SK-N-SH (cell line): ENCODE measurements at regions not wholly inside any gene's neighbourhood (a gene's known extent, or its start where the extent isn't known, plus 50 kb on each side); places are given as distances from the start of the nearest gene placed in this dataset.

Source experiments
- CTCF ChIA-PET: fragments of 300-600, 350-600 bp; formaldehyde crosslinking; extraction: SDS; loops from one replicate; lab custom pipeline; 2021; lab: Yijun Ruan, JAX
- POLR2A ChIA-PET: fragments of 350-600 bp; sonication (Branson Sonifier 250); formaldehyde crosslinking; extraction: SDS; loops from one replicate; lab custom pipeline; 2020; ENCODE audit warnings: antibody characterized with exemption, inconsistent platforms; lab: Yijun Ruan, JAX
- DNase-seq: peaks from one replicate; pipeline ENCODE4 v3.0.0; 2012
- H2AFZ ChIP-seq: fragments of 200-600 bp; sonication (generic); 2 replicates; pipeline ENCODE4 v1.8.1; 2016; ENCODE audit warnings: antibody characterized with exemption, mild to moderate bottlenecking, low read depth
- H3F3A ChIP-seq: fragments of 200-600 bp; sonication (generic); replicated peaks from 2 replicates; pipeline ENCODE3; 2016; ENCODE audit warnings: antibody characterized with exemption, mild to moderate bottlenecking; ENCODE audit not compliant: insufficient read depth
- H3K27ac ChIP-seq, 2 experiments: fragments of 200-500 bp in 1 of 2; fragments of 200-600 bp in 1 of 2; sonication (Bioruptor generic) in 1 of 2; sonication (generic), shearing (Covaris generic) in 1 of 2; 2 replicates each; pipeline versions ENCODE4 v1.5.1 to v1.6.1; 2014 to 2016; ENCODE audit warnings: low read depth in 2 of 2, inconsistent platforms in 1 of 2, low read length in 1 of 2, mild to moderate bottlenecking in 1 of 2, mixed read lengths in 1 of 2
- H3K27me3 ChIP-seq: fragments of 200-600 bp; sonication (generic), shearing (Covaris generic); 2 replicates; pipeline ENCODE4 v1.6.1; 2016; ENCODE audit warnings: mixed run types; ENCODE audit not compliant: insufficient read depth
- H3K36me3 ChIP-seq, 2 experiments: fragments of 200-500 bp in 1 of 2; fragments of 200-600 bp in 1 of 2; sonication (Bioruptor generic) in 1 of 2; sonication (generic) in 1 of 2; replicated peaks in 1 of 2; 2 replicates each; pipeline versions ENCODE3 to v1.5.1; 2014 to 2016; ENCODE audit warnings: low read length in 1 of 2, mild to moderate bottlenecking in 1 of 2; ENCODE audit not compliant: insufficient read depth in 2 of 2, control insufficient read depth in 1 of 2
- H3K4me1 ChIP-seq, 2 experiments: fragments of 200-500 bp in 1 of 2; fragments of 200-600 bp in 1 of 2; sonication (Bioruptor generic) in 1 of 2; sonication (generic), shearing (Covaris generic) in 1 of 2; 2 replicates each; pipeline versions ENCODE4 v1.5.1 to v1.6.1; 2014 to 2016; ENCODE audit warnings: low read depth in 1 of 2, low read length in 1 of 2, mixed run types in 1 of 2; ENCODE audit not compliant: insufficient read depth in 2 of 2, control insufficient read depth in 1 of 2
- H3K4me2 ChIP-seq: fragments of 200-600 bp; sonication (generic), shearing (Covaris generic); 2 replicates; pipeline ENCODE4 v1.6.1; 2017; ENCODE audit warnings: mixed run types
- H3K4me3 ChIP-seq, 2 experiments: fragments of 200-500 bp in 1 of 2; fragments of 200-600 bp in 1 of 2; sonication (Bioruptor generic) in 1 of 2; sonication (generic), shearing (Covaris generic) in 1 of 2; 2 replicates each; pipeline versions ENCODE4 v1.5.1 to v1.8.1; 2014 to 2016; ENCODE audit warnings: low read depth in 2 of 2, inconsistent platforms in 1 of 2, low read length in 1 of 2, mild to moderate bottlenecking in 1 of 2, mixed read lengths in 1 of 2, moderate library complexity in 1 of 2
- H3K79me2 ChIP-seq: fragments of 200-600 bp; sonication (generic); 2 replicates; pipeline ENCODE4 v1.8.1; 2017; ENCODE audit warnings: mild to moderate bottlenecking; ENCODE audit not compliant: insufficient read depth
- H3K9ac ChIP-seq: fragments of 200-600 bp; sonication (generic); 2 replicates; pipeline ENCODE4 v1.6.1; 2017; ENCODE audit warnings: mixed run types
- H3K9me2 ChIP-seq: fragments of 200-600 bp; sonication (generic); 2 replicates; pipeline ENCODE4 v1.6.1; 2017; ENCODE audit warnings: mixed run types
- H3K9me3 ChIP-seq: fragments of 200-600 bp; sonication (generic); 2 replicates; pipeline ENCODE4 v1.6.1; 2017; ENCODE audit warnings: mixed run types, mild to moderate bottlenecking, moderate library complexity
- H4K20me1 ChIP-seq: fragments of 200-600 bp; sonication (generic); 2 replicates; pipeline ENCODE4 v1.6.1; 2017; ENCODE audit warnings: mild to moderate bottlenecking, mixed run types; ENCODE audit not compliant: insufficient read depth
- EP300 ChIP-seq, 2 experiments: IDR thresholded peaks; 2 replicates each; pipeline versions ENCODE4 v1.4.0 to v1.6.1; 2012; ENCODE audit warnings: borderline replicate concordance in 1 of 2, low read depth in 1 of 2, low read length in 1 of 2
- EZH2phosphoT487 ChIP-seq: fragments of 200-600 bp; sonication (generic); IDR thresholded peaks from 2 replicates; pipeline ENCODE4 v1.6.1; 2017; ENCODE audit warnings: low read depth, mixed run types, mild to moderate bottlenecking, antibody characterized with exemption, moderate library complexity, borderline replicate concordance
- FOSL2 ChIP-seq: IDR thresholded peaks from 2 replicates; pipeline ENCODE4 v1.4.0; 2012; ENCODE audit warnings: low read depth, mild to moderate bottlenecking, moderate library complexity, borderline replicate concordance
- FOXJ3 ChIP-seq: sonication (generic); formaldehyde crosslinking; IDR thresholded peaks from 2 replicates; pipeline ENCODE4 v1.5.1; 2020; ENCODE audit warnings: mild to moderate bottlenecking, missing genetic modification reagents
- GATA2 ChIP-seq: sonication (generic); formaldehyde crosslinking; IDR thresholded peaks from 2 replicates; pipeline ENCODE4 v1.5.0; 2020; ENCODE audit warnings: mild to moderate bottlenecking, missing genetic modification reagents
- MEF2A ChIP-seq: IDR thresholded peaks from 2 replicates; pipeline ENCODE4 v1.4.0; 2012; ENCODE audit warnings: low read depth, borderline replicate concordance
- NFIC ChIP-seq: IDR thresholded peaks from 2 replicates; pipeline ENCODE4 v1.4.0; 2012; ENCODE audit warnings: borderline replicate concordance
- POLR2AphosphoS5 ChIP-seq: IDR thresholded peaks from 2 replicates; pipeline ENCODE4 v1.6.1; 2012; ENCODE audit warnings: low read depth, low read length
- RFX5 ChIP-seq: IDR thresholded peaks from 2 replicates; pipeline ENCODE4 v1.6.1; 2012; ENCODE audit warnings: mild to moderate bottlenecking, improper control_type of control experiment, low read length
- SIN3A ChIP-seq: IDR thresholded peaks from 2 replicates; pipeline ENCODE4 v1.6.1; 2012; ENCODE audit warnings: low read depth, mild to moderate bottlenecking, low read length, moderate library complexity, borderline replicate concordance
- SMC3 ChIP-seq: IDR thresholded peaks from 2 replicates; pipeline ENCODE4 v1.6.1; 2012; ENCODE audit warnings: low read depth, low read length, improper control_type of control experiment
- TEAD4 ChIP-seq: IDR thresholded peaks from 2 replicates; pipeline ENCODE4 v1.4.0; 2012; ENCODE audit warnings: mild to moderate bottlenecking, borderline replicate concordance; ENCODE audit not compliant: insufficient read depth
- YY1 ChIP-seq: IDR thresholded peaks from 2 replicates; pipeline ENCODE4 v1.4.0; 2012; ENCODE audit warnings: low read depth, mild to moderate bottlenecking
- WGBS: methylation state at CpG from one replicate; pipeline ENCODE4 v1.1.6; 2017; ENCODE audit warnings: low lambda C conversion rate; 5-methylcytosine and 5-hydroxymethylcytosine counted together
- TF ChIP-seq, protein P1 (sequence below): IDR thresholded peaks from 2 replicates; pipeline ENCODE4 v1.6.1; 2012; ENCODE audit warnings: mild to moderate bottlenecking, low read depth, low read length, moderate library complexity
- TF ChIP-seq, protein P2 (sequence below): IDR thresholded peaks from 2 replicates; pipeline ENCODE4 v1.4.0; 2012; ENCODE audit warnings: low read depth
- TF ChIP-seq, protein P3 (sequence below): IDR thresholded peaks from 2 replicates; pipeline ENCODE4 v1.4.0; 2012; ENCODE audit warnings: low read depth, borderline replicate concordance
- TF ChIP-seq, protein P4 (sequence below): IDR thresholded peaks from 2 replicates; pipeline ENCODE4; 2012

DNA sequence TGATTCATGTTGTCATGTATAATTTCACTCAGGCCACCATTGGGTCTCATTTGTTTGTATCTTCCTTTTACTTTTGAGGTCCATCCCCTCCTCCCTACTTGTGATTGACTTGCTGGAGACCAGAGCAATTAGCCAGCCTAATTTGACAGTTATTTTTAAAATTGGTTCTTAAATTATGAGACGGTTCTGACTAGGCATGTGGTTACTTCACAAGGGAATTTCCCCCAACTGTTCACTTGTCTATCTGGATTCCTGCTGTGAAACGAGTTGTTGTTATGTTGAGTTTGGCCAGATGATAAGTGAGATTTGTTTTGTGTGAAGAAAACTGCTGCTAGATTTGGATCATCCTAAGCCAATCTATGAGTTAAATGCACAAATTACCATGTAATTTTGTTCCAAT is 359.1 kb downstream of the BARHL2 start:
- H3K36me3 ChIP-seq: no peaks in the 10 kb centered on the region
- H3K4me3 ChIP-seq: no peak overlapping the region
- no peak overlapping the region for H3K9ac ChIP-seq
- no peak for DNase-seq
- no peak overlapping the region for H2AFZ ChIP-seq
- ChIA-PET POLR2A (no interaction called here), CTCF (no interaction called here)
- TF ChIP-seq TEAD4 (no peak), NFIC (no peak), MEF2A (no peak)
- TF ChIP-seq, protein P1, sequence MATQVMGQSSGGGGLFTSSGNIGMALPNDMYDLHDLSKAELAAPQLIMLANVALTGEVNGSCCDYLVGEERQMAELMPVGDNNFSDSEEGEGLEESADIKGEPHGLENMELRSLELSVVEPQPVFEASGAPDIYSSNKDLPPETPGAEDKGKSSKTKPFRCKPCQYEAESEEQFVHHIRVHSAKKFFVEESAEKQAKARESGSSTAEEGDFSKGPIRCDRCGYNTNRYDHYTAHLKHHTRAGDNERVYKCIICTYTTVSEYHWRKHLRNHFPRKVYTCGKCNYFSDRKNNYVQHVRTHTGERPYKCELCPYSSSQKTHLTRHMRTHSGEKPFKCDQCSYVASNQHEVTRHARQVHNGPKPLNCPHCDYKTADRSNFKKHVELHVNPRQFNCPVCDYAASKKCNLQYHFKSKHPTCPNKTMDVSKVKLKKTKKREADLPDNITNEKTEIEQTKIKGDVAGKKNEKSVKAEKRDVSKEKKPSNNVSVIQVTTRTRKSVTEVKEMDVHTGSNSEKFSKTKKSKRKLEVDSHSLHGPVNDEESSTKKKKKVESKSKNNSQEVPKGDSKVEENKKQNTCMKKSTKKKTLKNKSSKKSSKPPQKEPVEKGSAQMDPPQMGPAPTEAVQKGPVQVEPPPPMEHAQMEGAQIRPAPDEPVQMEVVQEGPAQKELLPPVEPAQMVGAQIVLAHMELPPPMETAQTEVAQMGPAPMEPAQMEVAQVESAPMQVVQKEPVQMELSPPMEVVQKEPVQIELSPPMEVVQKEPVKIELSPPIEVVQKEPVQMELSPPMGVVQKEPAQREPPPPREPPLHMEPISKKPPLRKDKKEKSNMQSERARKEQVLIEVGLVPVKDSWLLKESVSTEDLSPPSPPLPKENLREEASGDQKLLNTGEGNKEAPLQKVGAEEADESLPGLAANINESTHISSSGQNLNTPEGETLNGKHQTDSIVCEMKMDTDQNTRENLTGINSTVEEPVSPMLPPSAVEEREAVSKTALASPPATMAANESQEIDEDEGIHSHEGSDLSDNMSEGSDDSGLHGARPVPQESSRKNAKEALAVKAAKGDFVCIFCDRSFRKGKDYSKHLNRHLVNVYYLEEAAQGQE: no peak
- H3K79me2 ChIP-seq: no peaks in the 10 kb centered on the region
- H3K9me3 ChIP-seq: no peaks in the 10 kb centered on the region
- H3K27ac ChIP-seq: no peak overlapping the region
- H3F3A ChIP-seq: no peaks in the 10 kb centered on the region
- no peaks in the 10 kb centered on the region for H3K4me1 ChIP-seq
- 29% methylated on average over 2 of the region's 2 CpGs for WGBS
- H4K20me1 ChIP-seq: no peaks in the 10 kb centered on the region
- H3K27me3 ChIP-seq: no peaks in the 10 kb centered on the region; the same call in 1 of the 2 replicates
- no peaks in the 10 kb centered on the region for H3K9me2 ChIP-seq
- H3K4me2 ChIP-seq: no peak overlapping the region

DNA sequence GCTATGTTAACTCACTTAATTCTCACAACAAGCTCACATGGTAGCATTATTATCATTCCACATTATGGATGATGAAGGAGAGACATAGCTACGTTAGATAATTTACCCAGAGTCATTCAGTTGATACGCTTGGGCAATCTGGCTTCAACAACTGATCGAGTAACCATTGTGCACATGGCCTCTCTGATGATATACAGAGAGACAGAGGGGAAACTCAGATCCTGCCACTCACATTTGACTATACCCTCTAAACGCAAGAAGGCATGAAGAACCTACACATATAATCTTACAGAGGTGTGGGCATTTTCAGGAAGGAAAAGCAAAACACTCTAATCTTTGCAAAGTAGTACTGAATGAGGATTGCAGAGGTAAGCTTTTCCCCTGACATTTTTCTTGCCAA is 360.1 kb downstream of the BARHL2 start:
- no peak for DNase-seq
- H4K20me1 ChIP-seq: no peaks in the 10 kb centered on the region
- POLR2A ChIA-PET: no interaction called here
- TF ChIP-seq, protein P2, sequence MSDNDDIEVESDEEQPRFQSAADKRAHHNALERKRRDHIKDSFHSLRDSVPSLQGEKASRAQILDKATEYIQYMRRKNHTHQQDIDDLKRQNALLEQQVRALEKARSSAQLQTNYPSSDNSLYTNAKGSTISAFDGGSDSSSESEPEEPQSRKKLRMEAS: no peak
- TF ChIP-seq GATA2 (CRISPR knock-in tag) (no peak), POLR2AphosphoS5 (no peak), FOSL2 (no peak), EP300 (IDR thresholded peaks at IDR 0.05; ENCODE audit: borderline replicate concordance in 1 of 2, low read depth in 1 of 2, low read length in 1 of 2) (no peak), SIN3A (no peak), EZH2phosphoT487 (no peak), YY1 (no peak), FOXJ3 (CRISPR knock-in tag) (no peak), RFX5 (no peak), SMC3 (no peak)
- TF ChIP-seq, protein P3, sequence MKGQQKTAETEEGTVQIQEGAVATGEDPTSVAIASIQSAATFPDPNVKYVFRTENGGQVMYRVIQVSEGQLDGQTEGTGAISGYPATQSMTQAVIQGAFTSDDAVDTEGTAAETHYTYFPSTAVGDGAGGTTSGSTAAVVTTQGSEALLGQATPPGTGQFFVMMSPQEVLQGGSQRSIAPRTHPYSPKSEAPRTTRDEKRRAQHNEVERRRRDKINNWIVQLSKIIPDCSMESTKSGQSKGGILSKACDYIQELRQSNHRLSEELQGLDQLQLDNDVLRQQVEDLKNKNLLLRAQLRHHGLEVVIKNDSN: no peak
- TF ChIP-seq, protein P4, sequence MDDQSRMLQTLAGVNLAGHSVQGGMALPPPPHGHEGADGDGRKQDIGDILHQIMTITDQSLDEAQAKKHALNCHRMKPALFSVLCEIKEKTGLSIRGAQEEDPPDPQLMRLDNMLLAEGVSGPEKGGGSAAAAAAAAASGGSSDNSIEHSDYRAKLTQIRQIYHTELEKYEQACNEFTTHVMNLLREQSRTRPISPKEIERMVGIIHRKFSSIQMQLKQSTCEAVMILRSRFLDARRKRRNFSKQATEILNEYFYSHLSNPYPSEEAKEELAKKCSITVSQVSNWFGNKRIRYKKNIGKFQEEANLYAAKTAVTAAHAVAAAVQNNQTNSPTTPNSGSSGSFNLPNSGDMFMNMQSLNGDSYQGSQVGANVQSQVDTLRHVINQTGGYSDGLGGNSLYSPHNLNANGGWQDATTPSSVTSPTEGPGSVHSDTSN: no peak
- H3K79me2 ChIP-seq: no peaks in the 10 kb centered on the region
- CTCF ChIA-PET: no interaction called here
- no peaks in the 10 kb centered on the region for H3K9me3 ChIP-seq
- H3K4me3 ChIP-seq: no peak overlapping the region
- H3K27ac ChIP-seq: no peak overlapping the region
- no peak overlapping the region for H3K9ac ChIP-seq
- 9% methylated on average over 4 of the region's 4 CpGs for WGBS
- no peaks in the 10 kb centered on the region; the same call in 1 of the 2 replicates for H3K27me3 ChIP-seq
- H3K4me2 ChIP-seq: no peak overlapping the region
- H2AFZ ChIP-seq: no peak overlapping the region
- no peaks in the 10 kb centered on the region for H3K36me3 ChIP-seq
- H3F3A ChIP-seq: no peaks in the 10 kb centered on the region
- H3K9me2 ChIP-seq: no peaks in the 10 kb centered on the region
- no peaks in the 10 kb centered on the region for H3K4me1 ChIP-seq
